IMR-90 (cell line): ENCODE measurements at regions not wholly inside any gene's neighbourhood (a gene's known extent, or its start where the extent isn't known, plus 50 kb on each side); places are given as distances from the start of the nearest gene placed in this dataset.

Experiments used
- ATAC-seq: fragments of 200-7000 bp; cut with Tn5 transposase; 2 replicates; pipeline ENCODE4 v1.9.1; 2020; ENCODE audit warnings: low read depth, mild to moderate bottlenecking, moderate library complexity
- BruUV-seq: library from RNA; stranded (reverse); fragments of 400-500 nt; replicated peaks from 2 replicates; lab custom pipeline; 2021; lab: Mats Ljungman, UMichigan
- CTCF ChIA-PET: fragments of 300-600 bp; formaldehyde crosslinking; extraction: SDS; loops from one replicate; lab custom pipeline; 2021; ENCODE audit warnings: antibody characterized with exemption; lab: Yijun Ruan, JAX
- POLR2A ChIA-PET: fragments of 300-600 bp; sonication (Branson Sonifier 250); formaldehyde crosslinking; loops from one replicate; lab custom pipeline; 2022; ENCODE audit warnings: antibody characterized with exemption; ENCODE audit not compliant: unreplicated experiment; lab: Charles Lee
- DNase-seq: peaks from one replicate; pipeline ENCODE4 v3.0.0; 2013
- H2AFZ ChIP-seq: replicated peaks from 2 replicates; pipeline ENCODE3; 2013; ENCODE audit warnings: low read length, mild to moderate bottlenecking; ENCODE audit not compliant: poor library complexity
- H2AK5ac ChIP-seq: 2 replicates; pipeline ENCODE4 v1.6.1; 2013; ENCODE audit warnings: low read depth, low read length, inconsistent platforms
- H2AK9ac ChIP-seq: replicated peaks from 2 replicates; pipeline ENCODE3; 2013; ENCODE audit warnings: mild to moderate bottlenecking, low read depth, low read length, moderate library complexity; ENCODE audit not compliant: poor library complexity
- H2BK120ac ChIP-seq: 2 replicates; pipeline ENCODE4 v1.6.1; 2013; ENCODE audit warnings: low read depth, low read length, inconsistent platforms
- H2BK15ac ChIP-seq: 3 replicates; pipeline ENCODE4 v1.6.1; 2013; ENCODE audit warnings: low read depth, low read length, inconsistent platforms
- H2BK20ac ChIP-seq: 2 replicates; pipeline ENCODE4 v1.6.1; 2013; ENCODE audit warnings: low read depth, mild to moderate bottlenecking, inconsistent platforms, low read length, moderate library complexity
- H2BK5ac ChIP-seq: 2 replicates; pipeline ENCODE4 v1.6.1; 2013; ENCODE audit warnings: mild to moderate bottlenecking, low read depth, low read length, inconsistent platforms; ENCODE audit not compliant: poor library complexity, severe bottlenecking
- H3K14ac ChIP-seq: replicated peaks from 2 replicates; pipeline ENCODE4 v1.6.1; 2013; ENCODE audit warnings: low read depth, low read length, inconsistent platforms
- H3K18ac ChIP-seq: 2 replicates; pipeline ENCODE4 v1.6.1; 2013; ENCODE audit warnings: low read depth, low read length, control low read depth
- H3K23ac ChIP-seq: 2 replicates; pipeline ENCODE4 v1.6.1; 2013; ENCODE audit warnings: low read depth, low read length, inconsistent platforms
- H3K27ac ChIP-seq: 2 replicates; pipeline ENCODE4 v1.5.1; 2013; ENCODE audit warnings: mild to moderate bottlenecking, control low read depth, low read length; ENCODE audit not compliant: insufficient read depth
- H3K27me3 ChIP-seq: 2 replicates; pipeline ENCODE4 v1.6.1; 2013; ENCODE audit warnings: low read length; ENCODE audit not compliant: control insufficient read depth, insufficient read depth
- H3K36me3 ChIP-seq: 2 replicates; pipeline ENCODE4 v1.6.1; 2013; ENCODE audit warnings: low read length, mixed read lengths; ENCODE audit not compliant: control insufficient read depth, insufficient read depth
- H3K4ac ChIP-seq: 2 replicates; pipeline ENCODE4 v1.6.1; 2013; ENCODE audit warnings: low read depth, low read length, inconsistent platforms
- H3K4me1 ChIP-seq: 2 replicates; pipeline ENCODE4 v1.6.1; 2013; ENCODE audit warnings: low read length, mixed read lengths; ENCODE audit not compliant: control insufficient read depth, insufficient read depth
- H3K4me2 ChIP-seq: 2 replicates; pipeline ENCODE4 v1.6.1; 2013; ENCODE audit warnings: low read depth, mild to moderate bottlenecking, control low read depth, low read length, moderate library complexity
- H3K4me3 ChIP-seq: 2 replicates; pipeline ENCODE4 v1.5.1; 2013; ENCODE audit warnings: low read depth, mild to moderate bottlenecking, control low read depth, low read length, moderate library complexity; ENCODE audit not compliant: insufficient read depth
- H3K56ac ChIP-seq: 2 replicates; pipeline ENCODE4 v1.6.1; 2013; ENCODE audit warnings: low read length, inconsistent platforms; ENCODE audit not compliant: insufficient read depth; ENCODE audit errors: extremely low read depth
- H3K79me1 ChIP-seq, 2 experiments: 2 replicates each; pipeline ENCODE4 v1.6.1; 2013; ENCODE audit warnings: low read length in 2 of 2, inconsistent platforms in 1 of 2, low read depth in 1 of 2
- H3K9ac ChIP-seq: 2 replicates; pipeline ENCODE4 v1.6.1; 2013; ENCODE audit warnings: low read depth, low read length, control low read depth
- H3K9me1 ChIP-seq: 2 replicates; pipeline ENCODE4 v1.6.1; 2013; ENCODE audit warnings: low read length, inconsistent platforms; ENCODE audit not compliant: insufficient read depth
- H3K9me3 ChIP-seq: 2 replicates; pipeline ENCODE4 v1.6.1; 2013; ENCODE audit warnings: low read length; ENCODE audit not compliant: control insufficient read depth, insufficient read depth
- H4K20me1 ChIP-seq: 2 replicates; pipeline ENCODE4 v1.6.1; 2013; ENCODE audit warnings: low read length, inconsistent platforms; ENCODE audit not compliant: insufficient read depth
- H4K5ac ChIP-seq: 2 replicates; pipeline ENCODE4 v1.6.1; 2013; ENCODE audit warnings: mild to moderate bottlenecking, low read depth, low read length, control low read depth
- H4K8ac ChIP-seq, 2 experiments: 2 replicates each; pipeline ENCODE4 v1.6.1; 2013; ENCODE audit warnings: low read depth in 2 of 2, low read length in 2 of 2, control low read depth in 1 of 2, inconsistent platforms in 1 of 2
- H4K91ac ChIP-seq: 2 replicates; pipeline ENCODE4 v1.6.1; 2013; ENCODE audit warnings: low read depth, low read length, inconsistent platforms; ENCODE audit not compliant: insufficient read depth
- MAFK ChIP-seq: IDR thresholded peaks from 2 replicates; pipeline ENCODE4 v1.6.1; 2012; ENCODE audit warnings: low read depth, low read length, improper control_type of control experiment
- MAZ ChIP-seq: IDR thresholded peaks from 2 replicates; pipeline ENCODE4 v1.6.1; 2012; ENCODE audit warnings: low read depth, mild to moderate bottlenecking, low read length, improper control_type of control experiment, moderate library complexity, borderline replicate concordance
- MXI1 ChIP-seq: IDR thresholded peaks from 2 replicates; pipeline ENCODE4 v1.6.1; 2012; ENCODE audit warnings: low read depth, mild to moderate bottlenecking, low read length, moderate library complexity, borderline replicate concordance
- NFE2L2 ChIP-seq: fragments of 150-350 bp; IDR thresholded peaks from 2 replicates; pipeline ENCODE4 v1.6.1; 2016; ENCODE audit warnings: low read depth, mild to moderate bottlenecking, low read length
- POLR2A ChIP-seq: IDR thresholded peaks from 2 replicates; pipeline ENCODE4 v1.6.1; 2012; ENCODE audit warnings: mild to moderate bottlenecking, low read depth, low read length
- RCOR1 ChIP-seq: IDR thresholded peaks from 2 replicates; pipeline ENCODE4 v1.6.1; 2012; ENCODE audit warnings: mild to moderate bottlenecking, low read length, improper control_type of control experiment; ENCODE audit not compliant: insufficient replicate concordance
- RFX5 ChIP-seq: IDR thresholded peaks from 2 replicates; pipeline ENCODE4 v1.8.0; 2012; ENCODE audit warnings: low read depth, mild to moderate bottlenecking, low read length, moderate library complexity
- USF2 ChIP-seq: fragments of 150-350 bp; IDR thresholded peaks from 2 replicates; pipeline ENCODE4 v1.6.1; 2017; ENCODE audit warnings: mild to moderate bottlenecking, antibody characterized with exemption, low read length, low read depth
- WGBS, 2 experiments: methylation state at CpG; one replicate each; pipeline versions ENCODE4 v1.1.5 to v1.1.7; 2013; ENCODE audit warnings: missing lambda C conversion rate in 2 of 2; ENCODE audit not compliant: insufficient read length in 1 of 2; ENCODE audit errors: extremely low coverage in 2 of 2; 5-methylcytosine and 5-hydroxymethylcytosine counted together
- dilution Hi-C: fragments of 300-500 bp; cut with HindIII; formaldehyde crosslinking; loops from one replicate; pipeline ENCODE4 v1.14.3; 2018; ENCODE audit warnings: low sequenced_read_pairs; ENCODE audit not compliant: unreplicated experiment
- in situ Hi-C: fragments of 300-500 bp; cut with MboI; formaldehyde crosslinking; loops from 3 replicates; pipeline ENCODE4 v1.14.3; 2019; ENCODE audit warnings: low sequenced_read_pairs, inconsistent platforms, mixed read lengths
- intact Hi-C: fragments of 100-400 bp; cut with micrococcal nuclease; formaldehyde crosslinking; loops from 2 replicates; pipeline ENCODE4 v1.10.0; 2022
- TF ChIP-seq, protein P1 (sequence below): conservative IDR thresholded peaks from 2 replicates; pipeline ENCODE4 v1.5.1; 2012; ENCODE audit warnings: mild to moderate bottlenecking, low read depth, low read length, improper control_type of control experiment

GRCh38 chr7:42561797-42562196 is 324.8 kb upstream of the GLI3 start:
- Histone ChIP-seq H3K36me3 (no peaks in the 10 kb centered on the region), H3K27ac (no peak overlapping the region), H2AFZ (no peak overlapping the region), H2BK20ac (no peak overlapping the region), H3K9me1 (no peaks in the 10 kb centered on the region), H4K8ac (no peak overlapping the region), H3K56ac (no peak overlapping the region; the same call in 1 of the 2 replicates), H2BK5ac (no peak overlapping the region), H2BK120ac (no peak overlapping the region), H3K4me2 (no peak overlapping the region), H3K4me3 (no peak overlapping the region), H3K9ac (no peak overlapping the region), H4K91ac (no peak overlapping the region), H3K18ac (no peak overlapping the region), H3K9me3 (no peaks in the 10 kb centered on the region), H4K20me1 (no peaks in the 10 kb centered on the region), H2AK5ac (no peak overlapping the region), H2BK15ac (no peak overlapping the region), H3K4ac (no peak overlapping the region), H3K14ac (no peak overlapping the region), H3K79me1 (no peaks in the 10 kb centered on the region), H4K5ac (no peak overlapping the region), H3K23ac (no peak overlapping the region), H3K4me1 (no peaks in the 10 kb centered on the region), H2AK9ac (no peak overlapping the region), H3K27me3 (no peaks in the 10 kb centered on the region)
- ChIA-PET CTCF (no interaction called here), POLR2A (no interaction called here)
- TF ChIP-seq RCOR1 (no peak), MAZ (no peak), NFE2L2 (no peak), RFX5 (no peak), MAFK (no peak), USF2 (no peak), MXI1 (no peak), POLR2A (no peak)
- TF ChIP-seq, protein P1, sequence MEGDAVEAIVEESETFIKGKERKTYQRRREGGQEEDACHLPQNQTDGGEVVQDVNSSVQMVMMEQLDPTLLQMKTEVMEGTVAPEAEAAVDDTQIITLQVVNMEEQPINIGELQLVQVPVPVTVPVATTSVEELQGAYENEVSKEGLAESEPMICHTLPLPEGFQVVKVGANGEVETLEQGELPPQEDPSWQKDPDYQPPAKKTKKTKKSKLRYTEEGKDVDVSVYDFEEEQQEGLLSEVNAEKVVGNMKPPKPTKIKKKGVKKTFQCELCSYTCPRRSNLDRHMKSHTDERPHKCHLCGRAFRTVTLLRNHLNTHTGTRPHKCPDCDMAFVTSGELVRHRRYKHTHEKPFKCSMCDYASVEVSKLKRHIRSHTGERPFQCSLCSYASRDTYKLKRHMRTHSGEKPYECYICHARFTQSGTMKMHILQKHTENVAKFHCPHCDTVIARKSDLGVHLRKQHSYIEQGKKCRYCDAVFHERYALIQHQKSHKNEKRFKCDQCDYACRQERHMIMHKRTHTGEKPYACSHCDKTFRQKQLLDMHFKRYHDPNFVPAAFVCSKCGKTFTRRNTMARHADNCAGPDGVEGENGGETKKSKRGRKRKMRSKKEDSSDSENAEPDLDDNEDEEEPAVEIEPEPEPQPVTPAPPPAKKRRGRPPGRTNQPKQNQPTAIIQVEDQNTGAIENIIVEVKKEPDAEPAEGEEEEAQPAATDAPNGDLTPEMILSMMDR: no peak
- in situ Hi-C loops: no loop called here
- intact Hi-C loops: no loop called here
- dilution Hi-C loops: no loop called here
- ATAC-seq: no peak
- no peak for DNase-seq
- no CpG with 5 or more reads among the region's 1 CpG for WGBS, 2 experiments
- no TSS peak for BruUV-seq
